Neural cell (in vitro differentiated cells): ENCODE measurements at regions not wholly inside any gene's neighbourhood (a gene's known extent, or its start where the extent isn't known, plus 50 kb on each side); places are given as distances from the start of the nearest gene placed in this dataset.

Experiments
- EP300 ChIP-seq: fragments of 450-650 bp; conservative IDR thresholded peaks from 2 replicates; pipeline ENCODE4 v1.6.1; 2014; ENCODE audit warnings: antibody characterized with exemption, mild to moderate bottlenecking, moderate library complexity; ENCODE audit not compliant: poor library complexity, severe bottlenecking
- EZH2 ChIP-seq: fragments of 200-600, 300-800 bp; shearing (Covaris generic), sonication (generic); IDR thresholded peaks from 2 replicates; pipeline ENCODE4 v1.6.1; 2014; ENCODE audit warnings: antibody characterized with exemption, low read length, borderline replicate concordance, mild to moderate bottlenecking; ENCODE audit not compliant: insufficient read depth, poor library complexity, severe bottlenecking
- MXI1 ChIP-seq: fragments of 450-650 bp; conservative IDR thresholded peaks from 2 replicates; pipeline ENCODE4 v1.6.1; 2014; ENCODE audit warnings: antibody characterized with exemption, mild to moderate bottlenecking; ENCODE audit not compliant: poor library complexity, severe bottlenecking
- POLR2AphosphoS5 ChIP-seq: IDR thresholded peaks from 2 replicates; pipeline ENCODE4 v1.6.1; 2012
- RAD21 ChIP-seq: fragments of 450-650 bp; conservative IDR thresholded peaks from 2 replicates; pipeline ENCODE4 v1.6.1; 2014; ENCODE audit warnings: antibody characterized with exemption, mild to moderate bottlenecking, moderate library complexity
- SMC3 ChIP-seq: fragments of 450-650 bp; conservative IDR thresholded peaks from 2 replicates; pipeline ENCODE4 v1.6.1; 2014; ENCODE audit warnings: antibody characterized with exemption, mild to moderate bottlenecking, moderate library complexity; ENCODE audit not compliant: poor library complexity
- TAF1 ChIP-seq: IDR thresholded peaks from 2 replicates; pipeline ENCODE4 v1.6.1; 2012; ENCODE audit warnings: low read depth
- TF ChIP-seq, protein P1 (sequence below): fragments of 450-650 bp; IDR thresholded peaks from 2 replicates; pipeline ENCODE4 v1.5.1; 2014; ENCODE audit warnings: antibody characterized with exemption, mild to moderate bottlenecking, moderate library complexity; ENCODE audit not compliant: poor library complexity, severe bottlenecking
- TF ChIP-seq, protein P2 (sequence below): IDR thresholded peaks from 2 replicates; pipeline ENCODE4 v1.6.1; 2012; ENCODE audit warnings: borderline replicate concordance

DNA sequence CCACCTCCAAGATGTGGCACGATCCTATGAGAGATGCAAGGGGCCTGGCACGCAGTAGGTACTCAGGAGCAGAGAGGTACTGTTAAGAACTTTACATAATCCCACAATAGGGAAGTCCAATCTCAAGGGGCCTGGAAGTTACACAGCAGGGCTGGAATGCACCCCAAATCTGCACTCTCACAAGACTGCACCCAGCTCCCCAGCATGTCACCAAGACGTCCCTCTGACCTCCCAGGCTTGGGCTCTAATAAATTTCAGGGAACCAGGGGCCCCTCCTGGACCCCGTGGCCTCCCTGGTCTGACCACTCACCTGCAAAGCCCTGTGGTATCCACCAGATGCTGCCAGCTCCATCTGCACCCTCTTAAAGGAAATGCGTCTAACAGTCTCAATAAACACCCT lies 94.9 kb downstream of the OAT start:
- no peak for TF ChIP-seq EZH2
- TF ChIP-seq, protein P1, sequence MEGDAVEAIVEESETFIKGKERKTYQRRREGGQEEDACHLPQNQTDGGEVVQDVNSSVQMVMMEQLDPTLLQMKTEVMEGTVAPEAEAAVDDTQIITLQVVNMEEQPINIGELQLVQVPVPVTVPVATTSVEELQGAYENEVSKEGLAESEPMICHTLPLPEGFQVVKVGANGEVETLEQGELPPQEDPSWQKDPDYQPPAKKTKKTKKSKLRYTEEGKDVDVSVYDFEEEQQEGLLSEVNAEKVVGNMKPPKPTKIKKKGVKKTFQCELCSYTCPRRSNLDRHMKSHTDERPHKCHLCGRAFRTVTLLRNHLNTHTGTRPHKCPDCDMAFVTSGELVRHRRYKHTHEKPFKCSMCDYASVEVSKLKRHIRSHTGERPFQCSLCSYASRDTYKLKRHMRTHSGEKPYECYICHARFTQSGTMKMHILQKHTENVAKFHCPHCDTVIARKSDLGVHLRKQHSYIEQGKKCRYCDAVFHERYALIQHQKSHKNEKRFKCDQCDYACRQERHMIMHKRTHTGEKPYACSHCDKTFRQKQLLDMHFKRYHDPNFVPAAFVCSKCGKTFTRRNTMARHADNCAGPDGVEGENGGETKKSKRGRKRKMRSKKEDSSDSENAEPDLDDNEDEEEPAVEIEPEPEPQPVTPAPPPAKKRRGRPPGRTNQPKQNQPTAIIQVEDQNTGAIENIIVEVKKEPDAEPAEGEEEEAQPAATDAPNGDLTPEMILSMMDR: no peak
- no peak for TF ChIP-seq EP300
- TF ChIP-seq, protein P2, sequence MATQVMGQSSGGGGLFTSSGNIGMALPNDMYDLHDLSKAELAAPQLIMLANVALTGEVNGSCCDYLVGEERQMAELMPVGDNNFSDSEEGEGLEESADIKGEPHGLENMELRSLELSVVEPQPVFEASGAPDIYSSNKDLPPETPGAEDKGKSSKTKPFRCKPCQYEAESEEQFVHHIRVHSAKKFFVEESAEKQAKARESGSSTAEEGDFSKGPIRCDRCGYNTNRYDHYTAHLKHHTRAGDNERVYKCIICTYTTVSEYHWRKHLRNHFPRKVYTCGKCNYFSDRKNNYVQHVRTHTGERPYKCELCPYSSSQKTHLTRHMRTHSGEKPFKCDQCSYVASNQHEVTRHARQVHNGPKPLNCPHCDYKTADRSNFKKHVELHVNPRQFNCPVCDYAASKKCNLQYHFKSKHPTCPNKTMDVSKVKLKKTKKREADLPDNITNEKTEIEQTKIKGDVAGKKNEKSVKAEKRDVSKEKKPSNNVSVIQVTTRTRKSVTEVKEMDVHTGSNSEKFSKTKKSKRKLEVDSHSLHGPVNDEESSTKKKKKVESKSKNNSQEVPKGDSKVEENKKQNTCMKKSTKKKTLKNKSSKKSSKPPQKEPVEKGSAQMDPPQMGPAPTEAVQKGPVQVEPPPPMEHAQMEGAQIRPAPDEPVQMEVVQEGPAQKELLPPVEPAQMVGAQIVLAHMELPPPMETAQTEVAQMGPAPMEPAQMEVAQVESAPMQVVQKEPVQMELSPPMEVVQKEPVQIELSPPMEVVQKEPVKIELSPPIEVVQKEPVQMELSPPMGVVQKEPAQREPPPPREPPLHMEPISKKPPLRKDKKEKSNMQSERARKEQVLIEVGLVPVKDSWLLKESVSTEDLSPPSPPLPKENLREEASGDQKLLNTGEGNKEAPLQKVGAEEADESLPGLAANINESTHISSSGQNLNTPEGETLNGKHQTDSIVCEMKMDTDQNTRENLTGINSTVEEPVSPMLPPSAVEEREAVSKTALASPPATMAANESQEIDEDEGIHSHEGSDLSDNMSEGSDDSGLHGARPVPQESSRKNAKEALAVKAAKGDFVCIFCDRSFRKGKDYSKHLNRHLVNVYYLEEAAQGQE: no peak
- no peak for TF ChIP-seq MXI1
- TF ChIP-seq SMC3: no peak
- no peak for TF ChIP-seq POLR2AphosphoS5
- no peak for TF ChIP-seq TAF1
- TF ChIP-seq RAD21: no peak
